MCF 10A (cell line): ENCODE measurements at regions not wholly inside any gene's neighbourhood (a gene's known extent, or its start where the extent isn't known, plus 50 kb on each side); places are given as distances from the start of the nearest gene placed in this dataset.

Experiments
- BruUV-seq: library from RNA; stranded (reverse); fragments of 400-500 nt; replicated peaks from 2 replicates; lab custom pipeline; 2021; lab: Mats Ljungman, UMichigan
- CTCF ChIA-PET: fragments of 300-600 bp; sonication (Branson Sonifier 250); formaldehyde crosslinking; extraction: SDS; loops from one replicate; lab custom pipeline; 2021; ENCODE audit warnings: antibody characterized with exemption, inconsistent platforms; lab: Yijun Ruan, JAX
- POLR2A ChIA-PET: fragments of 300-600, 350-650 bp; sonication (Branson Sonifier 250); formaldehyde crosslinking; extraction: SDS; loops from one replicate; lab custom pipeline; 2020; ENCODE audit warnings: antibody characterized with exemption, inconsistent platforms; lab: Yijun Ruan, JAX
- DNase-seq: peaks from one replicate; pipeline ENCODE4 v3.0.0-alpha.2; 2018; ENCODE audit not compliant: unreplicated experiment
- H3K27ac Mint-ChIP-seq: one replicate; pipeline ENCODE4 v1.8.0; 2022; ENCODE audit warnings: mild to moderate bottlenecking, low read depth, mixed read lengths; ENCODE audit not compliant: unreplicated experiment
- H3K27me3 Mint-ChIP-seq: one replicate; pipeline ENCODE4 v1.8.0; 2022; ENCODE audit warnings: mixed read lengths; ENCODE audit not compliant: insufficient read depth, unreplicated experiment
- H3K36me3 Mint-ChIP-seq: one replicate; pipeline ENCODE4 v1.8.0; 2022; ENCODE audit warnings: mild to moderate bottlenecking, moderate library complexity, mixed read lengths; ENCODE audit not compliant: insufficient read depth, unreplicated experiment
- H3K4me1 Mint-ChIP-seq: one replicate; pipeline ENCODE4 v1.8.0; 2022; ENCODE audit warnings: mixed read lengths; ENCODE audit not compliant: insufficient read depth, unreplicated experiment
- H3K4me3 Mint-ChIP-seq: one replicate; pipeline ENCODE4 v1.8.0; 2022; ENCODE audit warnings: mild to moderate bottlenecking, moderate library complexity, mixed read lengths; ENCODE audit not compliant: unreplicated experiment
- H3K9me3 Mint-ChIP-seq: one replicate; pipeline ENCODE4 v1.8.0; 2022; ENCODE audit warnings: mixed read lengths; ENCODE audit not compliant: unreplicated experiment
- intact Hi-C: fragments of 100-400 bp; cut with micrococcal nuclease; formaldehyde crosslinking; loops from 2 replicates; pipeline ENCODE4 v1.14.1; 2022
- TF ChIP-seq, protein P1 (sequence below): fragments of 200-600 bp; IDR thresholded peaks from one replicate; pipeline ENCODE4 v1.8.0; 2022; ENCODE audit warnings: antibody characterized with exemption, mild to moderate bottlenecking; ENCODE audit not compliant: unreplicated experiment

DNA sequence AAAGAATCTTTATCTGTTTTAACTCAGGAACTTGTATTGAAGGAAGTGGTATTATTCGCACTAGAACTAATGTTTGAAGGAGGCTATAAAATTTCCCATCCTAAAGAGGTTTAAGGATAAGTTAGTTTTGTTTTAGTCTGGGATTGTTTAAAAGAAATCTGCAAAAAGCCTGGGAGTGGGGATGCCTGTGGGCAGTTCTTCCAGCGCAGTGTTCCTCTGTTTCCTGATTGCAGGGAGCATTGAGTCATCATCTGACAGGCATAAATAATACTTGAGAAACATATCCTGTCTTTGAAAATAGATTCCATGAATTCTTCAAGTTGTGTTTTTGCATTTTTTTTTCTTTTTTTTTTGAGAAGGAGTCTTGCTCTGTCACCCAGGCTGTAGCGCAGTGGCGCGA lies 350.8 kb upstream of the PTBP2 start:
- Mint-ChIP-seq H3K27ac (peak overlapping the region; percentile 77), H3K36me3 (no peaks in the 10 kb centered on the region), H3K4me1 (peaks cover 24% of the 10 kb centered on the region), H3K9me3 (no peaks in the 10 kb centered on the region), H3K27me3 (no peaks in the 10 kb centered on the region), H3K4me3 (peak overlapping the region; percentile 38)
- TF ChIP-seq, protein P1, sequence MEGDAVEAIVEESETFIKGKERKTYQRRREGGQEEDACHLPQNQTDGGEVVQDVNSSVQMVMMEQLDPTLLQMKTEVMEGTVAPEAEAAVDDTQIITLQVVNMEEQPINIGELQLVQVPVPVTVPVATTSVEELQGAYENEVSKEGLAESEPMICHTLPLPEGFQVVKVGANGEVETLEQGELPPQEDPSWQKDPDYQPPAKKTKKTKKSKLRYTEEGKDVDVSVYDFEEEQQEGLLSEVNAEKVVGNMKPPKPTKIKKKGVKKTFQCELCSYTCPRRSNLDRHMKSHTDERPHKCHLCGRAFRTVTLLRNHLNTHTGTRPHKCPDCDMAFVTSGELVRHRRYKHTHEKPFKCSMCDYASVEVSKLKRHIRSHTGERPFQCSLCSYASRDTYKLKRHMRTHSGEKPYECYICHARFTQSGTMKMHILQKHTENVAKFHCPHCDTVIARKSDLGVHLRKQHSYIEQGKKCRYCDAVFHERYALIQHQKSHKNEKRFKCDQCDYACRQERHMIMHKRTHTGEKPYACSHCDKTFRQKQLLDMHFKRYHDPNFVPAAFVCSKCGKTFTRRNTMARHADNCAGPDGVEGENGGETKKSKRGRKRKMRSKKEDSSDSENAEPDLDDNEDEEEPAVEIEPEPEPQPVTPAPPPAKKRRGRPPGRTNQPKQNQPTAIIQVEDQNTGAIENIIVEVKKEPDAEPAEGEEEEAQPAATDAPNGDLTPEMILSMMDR = no peak
- ChIA-PET POLR2A (interaction anchor here (1.0 kb wide), 1 partner anchor 189 kb away, joined by 4 read pairs; no protein-coding TSS in a partner anchor), CTCF (interaction anchor here (0.6 kb wide), 1 partner anchor 9 kb away, joined by 3 read pairs; no protein-coding TSS in a partner anchor)
- DNase-seq = peak; percentile 84
- no TSS peak for BruUV-seq
- intact Hi-C loops = no loop called here

DNA sequence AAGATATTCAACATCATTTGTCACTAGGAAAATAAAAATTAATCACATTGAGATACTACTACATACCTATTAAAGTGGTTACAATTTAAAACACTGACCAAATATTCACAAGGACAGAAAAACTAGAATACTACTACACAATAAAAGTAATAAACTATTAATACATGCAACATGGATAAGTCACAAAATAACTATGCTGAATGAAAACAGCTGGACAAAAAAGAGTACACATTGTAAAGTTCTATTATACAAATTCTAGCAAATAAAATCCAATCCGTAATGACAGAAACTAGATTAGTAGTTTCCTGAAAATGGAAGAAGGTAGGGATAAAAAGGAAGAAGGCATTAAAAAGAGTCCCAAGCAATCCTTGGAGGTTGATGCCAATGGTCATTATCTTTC lies 348.7 kb upstream of the PTBP2 start:
- no peaks in the 10 kb centered on the region for H3K36me3 Mint-ChIP-seq
- no TSS peak for BruUV-seq
- POLR2A ChIA-PET = no interaction called here
- H3K27me3 Mint-ChIP-seq = no peaks in the 10 kb centered on the region
- H3K4me3 Mint-ChIP-seq = no peak overlapping the region
- TF ChIP-seq, protein P1 = no peak
- no peak for DNase-seq
- intact Hi-C loops = no loop called here
- CTCF ChIA-PET = no interaction called here
- no peak overlapping the region for H3K27ac Mint-ChIP-seq
- H3K4me1 Mint-ChIP-seq = peaks cover 24% of the 10 kb centered on the region
- no peaks in the 10 kb centered on the region for H3K9me3 Mint-ChIP-seq

DNA sequence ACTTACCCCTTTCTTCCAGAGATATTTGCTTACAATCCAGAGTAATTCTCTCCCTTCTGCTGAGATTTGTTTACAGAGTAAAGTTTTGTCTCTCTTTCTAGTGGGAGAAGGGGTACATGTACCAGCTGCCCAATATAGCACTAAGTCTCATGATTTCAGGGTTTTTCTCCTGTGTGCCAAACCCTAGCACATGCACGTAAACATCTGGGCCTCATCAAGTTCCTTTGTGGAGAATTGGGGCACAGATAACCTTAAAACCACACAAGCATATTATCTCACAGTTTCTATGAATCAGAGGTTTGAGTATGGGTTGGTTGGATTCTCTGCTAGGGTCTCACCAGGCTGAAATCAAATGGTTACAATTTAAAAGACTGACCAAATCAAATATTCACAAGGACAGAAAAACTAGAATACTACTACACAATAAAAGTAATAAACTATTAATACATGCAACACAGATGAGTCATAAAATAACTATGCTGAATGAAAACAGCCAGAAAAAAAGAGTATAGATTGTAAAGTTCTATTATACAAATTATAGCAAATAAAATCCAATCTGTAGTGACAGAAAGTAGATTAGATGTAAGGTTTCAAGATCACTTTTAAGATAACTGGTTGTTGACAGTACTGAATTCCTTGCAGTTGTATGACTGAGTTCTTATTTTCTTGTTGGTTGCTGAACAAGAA lies 347.4 kb upstream of the PTBP2 start:
- Mint-ChIP-seq H3K27ac (peak overlapping the region; percentile 87), H3K4me3 (no peak overlapping the region), H3K4me1 (peaks cover 24% of the 10 kb centered on the region), H3K36me3 (no peaks in the 10 kb centered on the region), H3K9me3 (peaks cover 11% of the 10 kb centered on the region), H3K27me3 (no peaks in the 10 kb centered on the region)
- no TSS peak for BruUV-seq
- ChIA-PET POLR2A (no interaction called here), CTCF (no interaction called here)
- no peak for DNase-seq
- TF ChIP-seq, protein P1 = no peak
- intact Hi-C loops = no loop called here

DNA sequence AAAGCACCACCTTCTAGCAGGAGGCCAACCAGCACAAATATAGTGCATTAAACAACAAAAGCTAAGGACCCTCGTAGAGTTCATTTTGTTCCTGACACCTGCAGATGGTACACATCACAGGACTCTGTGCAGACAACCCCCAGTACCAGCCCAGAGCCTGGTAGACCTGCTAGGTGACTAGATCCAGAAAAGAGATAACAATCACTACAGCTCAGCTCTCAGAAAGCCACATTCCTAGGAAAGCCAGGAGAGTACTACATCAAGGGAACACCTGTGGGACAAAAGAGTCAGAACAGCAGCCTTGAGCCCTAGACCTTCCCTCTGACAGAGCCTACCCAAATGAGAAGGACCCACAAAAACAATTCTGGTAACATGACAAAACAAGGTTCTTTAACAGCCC lies 344.7 kb upstream of the PTBP2 start:
- ChIA-PET CTCF (interaction anchor here (0.6 to 1.1 kb wide), 2 partner anchors 37 to 422 kb away, joined by 3 read pairs; no protein-coding TSS in a partner anchor), POLR2A (interaction anchor here (0.6 to 1.3 kb wide), 3 partner anchors 9 to 24 kb away, joined by 3 to 5 read pairs (median 4); no protein-coding TSS in a partner anchor)
- H3K4me1 Mint-ChIP-seq = peaks cover 10% of the 10 kb centered on the region
- TF ChIP-seq, protein P1 = no peak
- BruUV-seq = no TSS peak
- H3K4me3 Mint-ChIP-seq = no peak overlapping the region
- no peaks in the 10 kb centered on the region for H3K27me3 Mint-ChIP-seq
- H3K27ac Mint-ChIP-seq = no peak overlapping the region
- intact Hi-C loops = no loop called here
- DNase-seq = no peak
- no peaks in the 10 kb centered on the region for H3K36me3 Mint-ChIP-seq
- peaks cover 12% of the 10 kb centered on the region for H3K9me3 Mint-ChIP-seq
